NCI-H345 (cell line): ENCODE measurements at regions not wholly inside any gene's neighbourhood (a gene's known extent, or its start where the extent isn't known, plus 50 kb on each side); places are given as distances from the start of the nearest gene placed in this dataset.
A peak's percentile ranks its signal among the peaks of the same experiment; 100 is the strongest.

ENCODE experiments used
- DNase-seq: peaks from one replicate; lab custom pipeline; 2025; lab: John Stamatoyannopoulos, UW

DNA sequence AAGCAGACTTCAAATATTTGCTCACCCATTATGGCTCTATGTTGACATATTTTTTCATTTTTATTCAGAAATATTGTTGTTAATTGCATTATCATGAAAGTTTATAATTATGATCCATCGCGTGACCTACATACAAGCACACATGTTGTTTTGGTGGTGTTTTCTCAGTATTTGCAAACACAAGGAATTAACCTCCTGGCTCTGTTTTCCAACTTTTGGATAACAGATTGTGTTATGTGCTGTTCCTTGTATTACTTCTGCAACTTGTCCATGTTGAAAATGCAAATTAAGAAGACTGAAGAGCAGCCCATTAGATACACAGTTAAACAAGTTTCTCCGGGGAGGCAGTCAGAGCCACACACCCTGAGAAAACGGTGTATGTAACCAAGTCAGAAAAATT lies 201.2 kb downstream of the SEC23A start:
- no peak for DNase-seq

DNA sequence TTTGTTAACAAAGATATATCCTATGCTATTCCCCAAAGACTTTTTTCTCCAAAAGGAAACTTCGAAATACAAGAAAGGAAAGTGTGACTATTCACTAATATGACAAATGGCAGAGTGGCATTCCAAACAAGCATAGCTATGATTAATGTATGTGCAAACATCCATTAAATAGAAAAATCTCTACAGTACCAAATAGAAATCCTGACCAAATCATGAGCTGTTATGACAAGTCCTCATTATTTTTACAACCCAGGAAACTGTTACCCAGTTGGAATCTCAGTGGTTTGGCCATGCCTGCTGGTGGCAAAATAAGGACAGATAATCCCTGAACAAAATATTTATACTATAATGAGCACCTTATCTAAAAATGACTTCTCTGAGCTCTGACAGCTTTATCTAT lies 202.1 kb downstream of the SEC23A start:
- no peak for DNase-seq

DNA sequence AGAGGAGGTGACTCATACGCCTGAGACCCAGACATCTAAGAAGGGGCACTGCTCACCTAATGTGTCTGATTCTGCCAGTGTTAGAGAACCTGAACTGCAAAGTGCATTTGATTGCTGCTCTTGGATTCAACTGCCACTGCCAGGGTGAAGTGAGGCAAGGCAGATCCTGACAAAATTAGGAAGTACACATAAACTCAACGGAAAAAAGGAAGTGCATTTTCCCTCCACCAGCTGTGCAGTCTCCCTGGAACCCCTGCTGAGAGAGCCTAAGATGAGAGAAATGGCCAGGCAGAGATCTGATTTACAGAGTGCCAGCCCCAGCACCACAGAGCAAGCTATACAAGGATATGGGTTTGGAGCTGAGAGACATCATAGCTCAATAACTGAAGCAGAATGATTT lies 215.3 kb downstream of the SEC23A start:
- DNase-seq: no peak

DNA sequence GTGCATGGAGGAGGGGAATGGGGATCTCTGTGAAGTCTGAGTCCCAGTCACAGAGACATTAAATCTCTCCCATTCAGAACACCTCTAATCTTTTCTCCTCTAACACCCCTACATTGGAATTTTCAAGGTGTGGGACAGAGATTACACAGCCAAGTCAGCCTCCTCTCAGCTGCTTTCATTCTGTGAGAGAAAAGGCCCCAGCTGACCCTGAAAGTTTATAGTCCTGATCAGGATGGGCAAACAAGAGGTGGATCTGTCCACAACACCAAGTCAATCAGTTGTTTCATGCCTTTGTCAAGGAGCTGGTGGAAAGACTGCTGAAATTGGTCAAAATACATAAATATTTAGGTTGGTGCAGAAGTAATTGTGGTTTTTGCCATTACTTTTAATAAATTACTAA lies 218.9 kb downstream of the SEC23A start:
- no peak for DNase-seq

DNA sequence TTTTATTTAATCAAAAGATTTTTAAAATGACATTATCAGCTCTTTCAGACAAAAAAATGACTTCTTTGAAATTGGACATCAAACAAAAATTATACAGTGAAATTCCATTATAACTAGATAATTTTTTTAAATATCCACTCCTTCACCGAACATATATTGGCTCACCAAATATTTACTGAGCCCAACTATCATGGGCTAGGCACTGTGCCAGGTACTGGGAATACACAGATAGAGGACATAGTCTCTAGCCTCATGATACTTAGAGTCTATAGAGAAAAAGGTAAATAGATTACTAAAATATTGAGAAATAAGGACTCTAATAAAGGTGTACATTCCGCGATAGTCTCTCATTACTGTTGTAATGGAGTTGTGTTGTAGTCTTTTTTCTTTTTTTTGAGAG lies 219.9 kb downstream of the SEC23A start:
- no peak for DNase-seq

DNA sequence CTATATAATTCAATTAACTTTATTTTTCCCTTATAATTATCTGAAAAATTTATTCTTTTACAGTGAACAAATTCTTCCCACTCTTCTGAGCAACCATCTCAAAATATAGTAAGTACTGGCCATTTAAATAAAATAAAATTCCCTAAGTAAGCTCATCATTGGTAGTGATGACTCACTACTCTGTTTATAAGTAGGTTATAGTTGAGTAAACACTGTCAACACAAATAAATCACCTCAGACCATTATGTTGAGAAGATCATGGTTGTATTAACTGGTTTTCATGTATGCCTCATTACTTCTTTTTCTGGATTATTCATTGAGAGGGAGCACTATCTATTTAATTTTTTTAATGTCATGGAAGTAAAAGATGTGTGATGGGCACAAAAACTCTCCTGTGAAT lies 220.5 kb downstream of the SEC23A start:
- DNase-seq: peak; percentile 7

DNA sequence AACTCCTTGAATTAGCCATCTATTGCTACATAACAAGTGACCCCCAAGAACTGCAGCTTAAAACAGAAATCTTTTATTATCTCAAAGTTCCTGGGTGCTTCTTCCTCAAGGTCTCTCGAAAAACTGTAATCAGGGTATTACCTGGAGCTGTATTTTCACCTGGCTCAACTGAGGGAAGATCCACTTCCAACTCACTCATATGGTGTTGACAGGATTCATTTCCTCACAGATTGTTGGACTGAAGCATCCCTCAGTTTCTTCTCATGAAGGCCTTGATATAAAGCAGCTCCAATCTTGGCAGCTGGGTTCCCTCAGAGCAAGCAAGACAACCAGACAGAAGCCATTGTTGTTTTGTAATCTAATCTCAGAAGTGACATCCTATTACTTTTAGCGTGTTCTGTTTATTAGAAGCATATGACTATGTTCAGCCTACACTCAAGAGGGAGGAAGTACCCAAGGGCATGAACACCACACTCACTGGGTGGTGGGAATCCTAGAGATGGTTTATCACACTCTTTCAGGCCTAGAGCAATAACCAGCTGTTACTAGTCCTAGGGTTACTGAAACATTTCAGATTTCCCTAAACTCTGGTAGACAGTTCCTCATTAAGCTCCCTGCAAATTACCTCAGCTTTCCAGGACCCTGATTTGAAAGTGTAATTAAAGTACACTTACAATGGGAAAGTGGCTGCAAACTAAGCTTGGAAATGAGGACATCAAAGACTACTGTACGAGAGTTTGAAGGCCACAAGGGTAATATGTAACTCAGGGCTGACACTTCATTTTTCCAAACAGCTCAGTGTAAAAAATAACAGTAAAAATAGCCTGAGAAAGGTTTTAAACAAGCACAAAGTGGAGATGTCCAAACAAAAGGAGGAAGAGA lies 222.2 kb downstream of the SEC23A start:
- no peak for DNase-seq

DNA sequence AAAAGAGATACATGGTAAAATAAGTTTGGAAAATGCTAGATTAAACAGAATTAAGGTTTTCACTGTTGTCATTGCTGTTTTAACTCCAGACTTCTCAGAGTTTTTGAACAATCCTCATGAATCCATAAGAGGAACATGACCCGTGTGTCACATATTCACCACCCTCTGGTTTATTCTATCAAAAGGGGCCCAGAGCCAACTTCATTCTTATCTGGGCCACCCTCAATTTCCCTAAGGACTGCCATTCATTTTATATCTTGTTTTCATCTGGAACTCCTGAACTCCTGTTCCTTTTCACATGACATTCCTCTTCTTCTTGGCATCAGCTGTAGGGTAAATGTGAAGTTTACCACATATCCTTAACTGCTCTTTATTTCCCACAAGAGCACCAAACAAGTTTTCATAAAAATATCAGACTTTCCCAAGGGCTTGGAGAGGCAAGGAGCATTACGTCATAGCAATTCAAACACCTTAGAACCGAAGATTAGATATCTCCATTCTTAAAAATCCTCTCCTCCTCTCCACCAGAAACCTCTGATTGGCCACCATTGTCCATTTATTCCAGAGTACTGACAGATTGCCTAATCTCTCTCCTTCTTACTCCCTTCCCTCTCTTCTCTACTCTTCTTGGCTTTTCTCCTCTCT lies 225.2 kb downstream of the SEC23A start:
- DNase-seq: no peak

DNA sequence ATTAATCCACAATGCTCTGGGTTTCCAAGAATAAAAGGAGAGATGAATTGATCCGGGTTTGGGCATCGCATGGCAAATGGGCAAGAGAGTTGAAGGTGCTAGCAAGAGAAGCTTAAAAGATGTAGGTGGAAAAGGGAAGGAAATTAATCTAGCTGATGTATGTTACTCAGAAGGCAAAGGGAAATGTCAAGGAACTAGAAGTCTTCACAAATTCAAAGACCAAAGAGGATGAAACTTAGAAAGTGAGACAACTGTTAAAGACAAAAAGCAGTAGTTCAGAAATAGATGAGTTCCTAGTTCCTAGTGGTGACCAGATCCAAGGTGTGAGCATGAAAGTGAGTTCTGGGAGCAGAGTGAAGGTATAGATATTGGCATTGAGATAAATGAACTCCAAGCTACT lies 228.3 kb downstream of the SEC23A start:
- DNase-seq: no peak

DNA sequence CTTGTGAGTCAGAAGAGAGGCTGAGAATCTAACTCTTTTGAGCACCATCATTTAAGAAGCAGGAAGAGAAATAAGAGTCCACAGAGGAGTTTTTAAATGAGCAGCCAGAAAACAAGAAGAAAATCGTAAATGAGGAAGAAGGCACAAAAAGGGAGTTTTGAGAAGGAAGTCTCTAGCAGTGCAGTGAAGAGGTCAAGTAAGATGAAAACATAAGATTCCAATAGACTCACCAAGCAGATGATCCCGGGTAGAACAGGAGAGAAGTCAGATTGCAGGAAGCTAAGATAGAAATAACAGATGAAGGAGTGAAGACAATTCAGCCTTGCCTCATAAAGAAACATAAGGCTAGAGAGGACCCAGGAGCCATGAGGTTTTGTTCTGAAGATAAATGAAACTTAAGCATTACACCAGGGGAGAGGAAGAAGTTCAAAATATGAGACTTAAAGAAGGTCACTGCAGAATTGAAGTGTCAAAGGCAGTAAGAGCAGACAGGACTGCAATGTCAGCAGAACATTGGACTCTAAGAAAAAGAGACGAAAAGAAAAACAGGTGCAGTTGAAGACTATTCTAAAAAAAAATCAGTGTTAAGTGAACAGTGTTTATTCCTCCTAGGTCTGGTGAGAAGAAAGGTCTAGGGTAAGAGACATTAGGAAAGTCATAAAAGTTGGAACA lies 229.0 kb downstream of the SEC23A start:
- no peak for DNase-seq

DNA sequence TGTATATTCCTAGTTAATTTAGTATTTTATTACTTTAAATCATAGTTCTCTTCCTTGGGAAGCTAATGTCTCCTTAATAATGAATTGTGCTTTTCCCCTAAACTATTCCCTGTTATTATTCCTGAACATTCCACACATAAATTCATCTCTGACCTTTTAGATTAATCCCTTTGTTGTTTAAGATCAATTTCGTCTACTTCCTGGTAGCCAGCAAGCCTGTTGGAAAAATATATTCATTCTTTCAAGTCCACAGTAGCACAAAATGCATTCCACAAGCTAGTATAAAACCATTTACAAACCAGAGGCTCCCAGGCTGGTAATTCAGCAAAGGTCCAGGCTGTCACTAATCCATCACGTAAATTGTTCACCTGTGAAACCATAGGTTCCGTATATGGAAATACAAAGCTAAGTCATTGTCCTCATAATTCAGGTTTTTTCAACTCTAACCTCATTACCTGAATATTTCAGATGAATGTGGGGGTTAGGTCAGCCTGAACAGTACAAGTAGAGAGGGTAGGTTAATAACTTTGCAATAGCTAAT lies 232.7 kb downstream of the SEC23A start:
- DNase-seq: no peak

DNA sequence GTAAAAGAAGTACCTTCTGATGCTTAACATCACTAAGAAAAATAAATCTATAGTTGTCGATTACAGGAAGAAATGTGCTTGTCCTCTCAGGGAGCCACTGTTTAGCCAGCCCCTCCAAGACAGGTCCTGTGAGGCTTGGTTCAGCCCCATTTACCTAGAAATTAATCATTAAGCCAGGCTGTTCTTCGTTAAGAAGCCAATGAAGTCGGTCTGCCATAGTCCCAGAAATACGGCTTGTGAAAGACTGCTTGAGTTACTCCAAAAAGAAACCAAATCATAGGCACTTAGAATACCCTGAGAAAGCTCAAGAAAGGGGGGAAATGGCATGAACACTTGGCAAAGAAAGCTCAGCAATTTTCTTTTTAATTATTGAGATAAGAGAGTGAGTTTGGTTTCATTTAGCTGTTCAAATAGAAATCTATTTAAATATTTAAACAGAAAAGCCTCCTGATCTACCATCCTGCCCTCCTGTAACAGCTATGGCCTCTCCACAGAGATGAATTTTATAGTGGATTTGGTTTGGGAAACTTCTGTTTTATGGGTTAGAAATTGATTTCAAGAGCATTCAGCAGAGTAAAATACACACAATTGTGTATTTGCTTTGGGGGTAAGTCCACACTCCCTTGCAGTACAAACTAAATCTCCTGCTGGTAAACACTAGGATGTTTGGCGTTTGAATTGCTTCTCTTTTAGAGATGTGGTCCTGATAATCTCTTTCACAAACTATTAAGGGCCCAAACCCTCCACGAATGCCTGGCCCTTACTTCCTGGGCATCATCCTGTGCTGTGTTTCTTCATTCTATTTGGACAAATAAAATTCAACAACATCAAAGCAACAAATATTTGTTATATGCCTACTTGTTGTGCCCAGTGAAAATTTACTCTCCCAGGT lies 234.4 kb downstream of the SEC23A start:
- DNase-seq: peak; percentile 23

DNA sequence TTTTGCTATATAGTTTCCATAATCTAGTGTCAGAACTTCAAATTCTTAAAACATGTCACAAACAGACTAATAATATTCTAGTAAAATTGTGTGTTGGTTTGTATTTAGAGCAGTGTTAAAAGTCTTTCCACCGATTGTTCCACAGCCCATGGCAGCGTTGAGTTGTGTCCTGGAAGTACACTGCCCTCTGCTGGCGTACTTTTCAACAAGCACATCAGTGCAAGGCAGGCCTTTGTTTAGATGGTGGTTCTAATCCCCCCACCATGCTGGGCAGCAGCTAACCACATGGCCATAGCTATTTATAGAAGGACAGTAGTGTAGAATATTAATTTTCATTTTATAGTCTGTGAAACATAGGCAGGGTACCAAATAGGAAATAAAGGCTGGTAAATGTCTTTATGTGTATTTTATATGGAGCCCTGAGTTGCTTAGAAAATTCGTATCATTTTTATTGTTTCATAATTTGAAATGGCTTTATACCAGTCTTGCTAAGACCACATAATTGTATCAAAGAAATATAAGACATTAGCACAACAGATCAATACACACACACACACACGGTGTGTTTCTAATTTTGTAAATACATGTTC lies 235.4 kb downstream of the SEC23A start:
- DNase-seq: peak; percentile 89

DNA sequence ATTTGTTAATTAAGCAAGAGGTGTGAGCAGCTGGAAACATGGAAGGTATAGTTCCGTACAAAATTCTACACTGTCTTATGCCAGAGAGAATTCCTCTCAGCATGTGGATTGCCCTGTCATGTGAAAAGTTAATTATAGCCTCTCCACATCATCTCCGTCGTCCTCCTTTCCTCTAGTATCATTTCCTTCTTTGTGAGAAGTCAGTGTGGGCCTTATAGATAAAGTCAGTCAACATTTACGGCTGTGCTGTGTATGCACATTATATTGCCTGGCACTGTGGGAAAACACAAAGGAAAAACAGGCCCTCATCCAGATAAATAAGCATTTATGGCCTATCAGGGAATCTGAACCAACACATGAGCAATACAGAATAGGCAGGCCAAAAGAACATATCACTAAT lies 236.6 kb downstream of the SEC23A start:
- DNase-seq: peak; percentile 79

DNA sequence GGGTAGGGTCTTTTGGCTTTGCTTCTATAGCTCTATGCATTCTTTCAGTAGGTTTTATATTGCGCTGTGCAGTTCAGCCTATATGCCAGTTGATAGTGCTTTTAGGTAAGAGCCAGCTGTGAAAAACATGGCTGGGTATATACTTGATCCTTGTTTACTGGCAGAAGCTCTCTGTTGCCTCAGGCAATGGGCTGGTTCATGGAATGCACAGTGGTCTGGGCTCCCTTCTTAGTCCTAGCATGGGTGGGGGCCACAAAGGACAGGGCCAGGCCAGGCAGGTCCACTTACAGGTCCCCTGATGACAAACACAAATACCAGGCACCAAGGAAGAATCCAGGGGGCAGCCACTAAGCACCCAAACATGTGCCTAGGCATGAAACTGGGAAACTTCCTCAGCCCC lies 240.7 kb downstream of the SEC23A start:
- no peak for DNase-seq

DNA sequence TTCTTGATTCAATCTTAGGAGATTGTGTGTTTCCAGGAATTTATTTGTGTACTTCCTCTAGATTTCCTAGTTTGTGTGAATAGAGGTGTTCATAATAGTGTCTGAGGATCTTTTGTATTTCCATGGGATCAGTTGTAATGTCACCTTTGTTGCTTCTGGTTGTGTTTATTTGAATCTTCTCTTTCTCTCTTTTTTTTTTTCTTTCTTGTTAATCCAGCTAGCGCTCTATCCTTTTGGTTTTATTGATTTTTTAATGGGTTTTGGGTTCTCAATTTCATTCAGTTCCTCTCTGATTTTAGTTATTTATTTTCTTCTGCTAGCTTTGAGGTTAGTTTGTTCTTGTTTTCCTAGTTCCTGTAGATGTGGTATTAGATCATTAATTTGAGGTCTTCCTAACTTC lies 242.5 kb downstream of the SEC23A start:
- no peak for DNase-seq

DNA sequence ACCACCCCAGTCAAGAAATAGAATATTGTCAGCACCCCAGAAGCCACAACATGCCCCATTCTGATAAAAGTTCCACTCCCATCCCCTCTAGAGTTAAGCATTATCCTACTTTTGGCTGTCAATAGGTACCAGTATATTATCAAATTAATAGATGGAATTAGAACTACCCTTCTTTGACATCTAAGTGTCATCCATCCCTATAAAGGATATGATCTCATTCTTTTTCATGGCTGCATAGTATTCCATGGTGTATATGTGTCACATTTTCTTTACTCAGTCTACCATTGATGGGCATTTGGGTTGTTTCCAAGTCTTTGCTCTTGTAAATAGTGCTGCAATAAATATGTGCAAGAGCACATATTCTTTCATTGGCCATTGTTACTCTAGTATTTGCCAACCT lies 246.2 kb downstream of the SEC23A start:
- no peak for DNase-seq

DNA sequence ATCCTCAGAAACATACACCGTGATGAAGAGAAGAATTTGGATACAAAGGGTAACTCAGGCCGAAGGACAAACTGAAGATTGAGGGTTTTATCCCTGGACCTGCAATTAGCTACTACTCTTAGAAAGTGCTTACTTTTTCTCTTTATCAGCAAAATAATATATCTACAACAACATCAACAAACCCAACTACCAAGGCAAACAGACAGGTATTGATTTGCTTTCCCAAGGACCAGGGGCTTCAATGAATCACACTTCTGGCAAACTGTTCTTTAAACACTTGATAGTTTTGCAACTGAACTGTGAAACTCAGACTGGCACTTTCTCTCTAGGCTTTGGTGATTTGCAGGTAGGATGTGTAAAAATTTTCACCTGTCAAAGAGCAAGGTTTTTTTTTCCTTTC lies 247.5 kb downstream of the SEC23A start:
- no peak for DNase-seq

DNA sequence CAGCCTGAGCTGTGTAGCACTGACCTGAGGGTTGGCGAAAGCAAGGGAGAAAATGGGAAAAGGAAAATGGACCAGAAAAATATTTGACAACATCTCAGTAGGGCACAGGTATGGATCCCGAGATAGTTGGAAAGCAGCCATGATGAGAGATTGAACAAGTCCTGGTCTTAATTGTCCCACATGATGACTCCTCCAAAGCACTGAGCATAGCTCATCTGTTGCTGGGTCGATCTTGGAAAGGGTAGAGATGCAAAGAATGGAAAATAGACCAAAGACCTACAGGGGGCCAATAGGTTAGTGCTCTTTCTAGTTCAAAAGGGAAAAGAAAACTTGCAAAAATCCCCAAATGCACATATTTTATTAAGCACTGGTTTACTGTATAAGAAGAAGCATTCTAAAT lies 251.9 kb downstream of the SEC23A start:
- DNase-seq: no peak

DNA sequence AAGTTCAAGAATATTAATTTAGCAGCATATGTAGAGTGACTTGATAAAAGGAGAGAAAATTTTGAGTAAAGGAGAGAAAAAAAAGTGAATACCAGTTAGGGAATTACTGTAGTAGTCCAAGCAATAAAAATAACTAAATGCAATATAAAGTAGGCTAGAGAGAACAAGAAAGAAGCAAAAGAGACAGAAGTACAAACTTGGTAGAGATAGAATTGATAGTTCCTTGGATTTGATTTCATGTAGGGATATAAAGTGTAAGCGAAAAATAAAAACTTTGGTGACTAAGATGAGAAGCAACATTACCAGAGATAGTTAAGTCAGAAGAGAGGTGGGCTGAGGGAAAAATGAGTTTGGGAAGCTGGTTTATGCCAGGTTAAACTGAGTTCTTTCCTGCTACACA lies 252.4 kb downstream of the SEC23A start:
- DNase-seq: no peak

DNA sequence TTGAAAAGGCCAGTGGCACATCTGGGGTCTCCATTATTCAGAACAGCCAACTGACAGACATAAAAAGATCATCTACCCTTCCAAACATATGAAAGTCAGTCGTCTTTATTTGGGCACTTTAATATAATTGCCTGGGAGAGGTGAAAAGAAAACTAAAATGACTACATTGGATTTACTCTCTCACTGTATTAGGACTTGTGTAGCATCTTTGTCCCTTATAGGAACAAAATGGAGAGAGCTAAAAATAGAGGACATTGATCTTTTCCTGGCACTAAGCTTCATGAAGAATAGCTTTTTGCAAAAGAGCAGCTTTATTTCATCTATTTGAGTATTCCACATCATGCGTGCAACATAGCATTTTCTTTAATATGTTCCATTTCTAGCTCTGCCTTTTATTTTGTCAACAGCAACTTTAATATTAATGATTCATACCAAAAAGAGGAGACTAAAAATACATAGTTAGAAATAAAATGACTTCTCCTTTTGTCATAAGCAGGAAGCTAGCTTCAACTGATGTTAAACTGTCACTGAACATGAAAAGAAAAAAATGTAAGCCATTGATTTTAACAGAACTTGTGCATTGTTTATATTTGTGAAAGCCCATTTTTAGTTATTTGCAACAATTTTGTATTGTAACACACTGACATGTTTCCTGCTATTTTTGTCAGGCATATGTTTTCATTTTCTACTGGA lies 254.6 kb downstream of the SEC23A start:
- DNase-seq: no peak
